ENCODE measurements at regions not wholly inside any gene's neighbourhood (a gene's known extent, or its start where the extent isn't known, plus 50 kb on each side); places are given as distances from the start of the nearest gene placed in this dataset.
A peak's percentile ranks its signal among the peaks of the same experiment; 100 is the strongest.

DNA sequence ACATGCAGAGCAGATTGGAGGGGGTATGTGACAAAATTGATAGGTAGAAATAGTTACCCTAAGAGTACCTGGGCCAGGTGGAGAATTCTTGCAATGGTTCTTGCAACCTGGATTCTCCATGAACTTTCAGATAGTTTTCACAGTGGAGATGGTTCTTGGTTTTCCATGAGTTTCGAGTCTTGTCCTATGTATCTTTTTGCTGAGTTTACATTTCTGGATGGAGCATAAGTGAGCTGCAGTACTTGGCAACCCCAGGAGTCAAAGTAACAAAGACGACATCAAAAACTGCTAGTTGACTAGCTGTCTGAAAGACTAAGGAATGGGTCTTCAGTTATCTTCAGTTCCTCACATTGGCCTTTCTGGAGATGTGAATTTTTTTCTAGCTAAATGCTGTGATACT lies 196.6 kb upstream of the RAD23B start:
- Histone ChIP-seq H2BK15ac (ENCODE audit: low read depth, low read length) (no peak overlapping the region), H4K5ac (ENCODE audit: low read depth, low read length) (no peak overlapping the region), H2AFZ (replicated peaks; ENCODE audit: low read length, poor library complexity) (no peak overlapping the region), H3K4me3 (ENCODE audit: insufficient read depth, low read depth, low read length) (no peak overlapping the region), H3K9me1 (ENCODE audit: insufficient read depth, low read length) (no peaks in the 10 kb centered on the region), H3K9ac (ENCODE audit: low read depth, low read length) (no peak overlapping the region), H3K4ac (ENCODE audit: low read depth, low read length) (no peak overlapping the region), H2BK5ac (ENCODE audit: low read depth, low read length, poor library complexity, severe bottlenecking) (no peak overlapping the region), H3K18ac (ENCODE audit: low read depth, low read length) (no peak overlapping the region), H3K9me3 (ENCODE audit: control insufficient read depth, insufficient read depth, low read length) (no peaks in the 10 kb centered on the region), H3K79me1 (ENCODE audit: low read depth in 1 of 2, low read length in 2 of 2) (no peaks in the 10 kb centered on the region), H2AK5ac (ENCODE audit: low read depth, low read length) (no peak overlapping the region), H2BK20ac (ENCODE audit: low read depth, low read length) (no peak overlapping the region), H4K8ac (ENCODE audit: low read depth in 2 of 2, low read length in 2 of 2) (no peak overlapping the region), H4K20me1 (ENCODE audit: insufficient read depth, low read length) (no peaks in the 10 kb centered on the region), H3K23ac (ENCODE audit: low read depth, low read length) (no peak overlapping the region), H2AK9ac (replicated peaks; ENCODE audit: low read depth, low read length, poor library complexity) (no peak overlapping the region), H3K4me2 (ENCODE audit: low read depth, low read length) (no peak overlapping the region), H3K27me3 (ENCODE audit: control insufficient read depth, insufficient read depth, low read length) (0 out of 2 replicates have a peak, but pooled peaks cover 2% of the 10 kb centered on the region), H3K27ac (ENCODE audit: insufficient read depth, low read length) (no peak overlapping the region), H2BK120ac (ENCODE audit: low read depth, low read length) (no peak overlapping the region), H3K56ac (ENCODE audit: extremely low read depth, insufficient read depth, low read length) (no peak overlapping the region), H4K91ac (ENCODE audit: insufficient read depth, low read depth, low read length) (no peak overlapping the region), H3K14ac (replicated peaks; ENCODE audit: low read depth, low read length) (no peak overlapping the region), H3K36me3 (ENCODE audit: control insufficient read depth, insufficient read depth, low read length) (no peaks in the 10 kb centered on the region), H3K4me1 (ENCODE audit: control insufficient read depth, insufficient read depth, low read length) (no peaks in the 10 kb centered on the region)
- CTCF ChIA-PET, result interaction anchor here (0.6 kb wide), 1 partner anchor 51 kb away, joined by 3 read pairs; no protein-coding TSS in a partner anchor
- dilution Hi-C loops (cut with HindIII; ENCODE audit: low sequenced_read_pairs, unreplicated experiment), result no loop called here
- POLR2A ChIA-PET (ENCODE audit: unreplicated experiment), result no interaction called here
- no peak for ATAC-seq (ENCODE audit: low read depth)
- no CpG with 5 or more reads among the region's 2 CpGs for WGBS, 2 experiments (ENCODE audit: extremely low coverage in 2 of 2, insufficient read length in 1 of 2)
- DNase-seq, result no peak
- no TSS peak for BruUV-seq (replicated peaks)
- TF ChIP-seq RCOR1 (IDR thresholded peaks at IDR 0.05; ENCODE audit: insufficient replicate concordance, low read length), result no peak
- no peak for TF ChIP-seq FOS (IDR thresholded peaks at IDR 0.05; ENCODE audit: low read depth, low read length)
- no peak for TF ChIP-seq RFX5 (IDR thresholded peaks at IDR 0.05; ENCODE audit: low read depth, low read length)
- peak; percentile 78 for TF ChIP-seq MAFK (IDR thresholded peaks at IDR 0.05; ENCODE audit: low read depth, low read length)
- TF ChIP-seq SMC3 (IDR thresholded peaks at IDR 0.05; ENCODE audit: low read depth, low read length), result no peak
- TF ChIP-seq BHLHE40 (IDR thresholded peaks at IDR 0.05; ENCODE audit: low read depth, low read length), result no peak
- no peak for TF ChIP-seq MXI1 (IDR thresholded peaks at IDR 0.05; ENCODE audit: borderline replicate concordance, low read depth, low read length)
- TF ChIP-seq, protein P1, sequence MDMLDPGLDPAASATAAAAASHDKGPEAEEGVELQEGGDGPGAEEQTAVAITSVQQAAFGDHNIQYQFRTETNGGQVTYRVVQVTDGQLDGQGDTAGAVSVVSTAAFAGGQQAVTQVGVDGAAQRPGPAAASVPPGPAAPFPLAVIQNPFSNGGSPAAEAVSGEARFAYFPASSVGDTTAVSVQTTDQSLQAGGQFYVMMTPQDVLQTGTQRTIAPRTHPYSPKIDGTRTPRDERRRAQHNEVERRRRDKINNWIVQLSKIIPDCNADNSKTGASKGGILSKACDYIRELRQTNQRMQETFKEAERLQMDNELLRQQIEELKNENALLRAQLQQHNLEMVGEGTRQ (IDR thresholded peaks at IDR 0.05; ENCODE audit: low read depth, low read length), result no peak
- in situ Hi-C loops (cut with MboI; ENCODE audit: low sequenced_read_pairs), result no loop called here
- intact Hi-C loops (cut with micrococcal nuclease), result no loop called here
